ENCODE measurements at regions not wholly inside any gene's neighbourhood (a gene's known extent, or its start where the extent isn't known, plus 50 kb on each side); places are given as distances from the start of the nearest gene placed in this dataset.
A peak's percentile ranks its signal among the peaks of the same experiment; 100 is the strongest.

- Histone ChIP-seq H4K20me1 (ENCODE audit: insufficient read depth) (no peaks in the 10 kb centered on the region), H3K27me3 (ENCODE audit: insufficient read depth) (no peaks in the 10 kb centered on the region; the same call in 1 of the 2 replicates), H3K79me2 (ENCODE audit: insufficient read depth) (no peaks in the 10 kb centered on the region), H3K36me3 (replicated peaks in 1 of 2; ENCODE audit: control insufficient read depth in 1 of 2, insufficient read depth in 2 of 2, low read length in 1 of 2) (no peaks in the 10 kb centered on the region), H3K9me2 (no peaks in the 10 kb centered on the region), H3K9me3 (no peaks in the 10 kb centered on the region), H2AFZ (ENCODE audit: low read depth) (no peak overlapping the region), H3K4me2 (no peak overlapping the region), H3K4me1 (ENCODE audit: control insufficient read depth in 1 of 2, insufficient read depth in 2 of 2, low read depth in 1 of 2, low read length in 1 of 2) (peaks cover 0 to 5% of the 10 kb centered on the region in 2 experiments; a peak in 2 of 4 replicates), H3K9ac (no peak overlapping the region), H3F3A (replicated peaks; ENCODE audit: insufficient read depth) (no peaks in the 10 kb centered on the region), H3K4me3 (ENCODE audit: low read depth in 2 of 2, low read length in 1 of 2) (no peak overlapping the region), H3K27ac (ENCODE audit: low read depth in 2 of 2, low read length in 1 of 2) (no peak overlapping the region; a peak in 1 of 4 replicates)
- POLR2A ChIA-PET = no interaction called here
- CTCF ChIA-PET = interaction anchor here (1.0 kb wide), 1 partner anchor 18 kb away, joined by 4 read pairs; no protein-coding TSS in a partner anchor
- DNase-seq = no peak
- WGBS (ENCODE audit: low lambda C conversion rate) = 51% methylated on average over 7 of the region's 7 CpGs
- TF ChIP-seq GABPA (IDR thresholded peaks at IDR 0.05; ENCODE audit: low read depth) (no peak), JUND (IDR thresholded peaks at IDR 0.05) (0 out of 2 replicates have a peak, but pooled peaks have one; percentile 13), TCF12 (IDR thresholded peaks at IDR 0.05) (peak; percentile 77), PBX3 (IDR thresholded peaks at IDR 0.05) (peak; percentile 61), FOSL2 (IDR thresholded peaks at IDR 0.05; ENCODE audit: borderline replicate concordance, low read depth) (no peak), MAX (IDR thresholded peaks at IDR 0.05; ENCODE audit: low read depth) (no peak), NFIC (IDR thresholded peaks at IDR 0.05; ENCODE audit: borderline replicate concordance) (no peak), RFX5 (IDR thresholded peaks at IDR 0.05; ENCODE audit: low read length) (no peak), FOXM1 (IDR thresholded peaks at IDR 0.05; ENCODE audit: low read depth) (no peak), RAD21 (IDR thresholded peaks at IDR 0.05; ENCODE audit: low read length) (no peak), RCOR1 (IDR thresholded peaks at IDR 0.05; ENCODE audit: low read length) (no peak), TEAD4 (IDR thresholded peaks at IDR 0.05; ENCODE audit: borderline replicate concordance, insufficient read depth) (no peak), FOXJ3 (CRISPR knock-in tag; IDR thresholded peaks at IDR 0.05) (no peak), POLR2AphosphoS5 (IDR thresholded peaks at IDR 0.05; ENCODE audit: low read depth, low read length) (no peak), USF1 (IDR thresholded peaks at IDR 0.05; ENCODE audit: borderline replicate concordance, low read depth) (no peak), NRF1 (IDR thresholded peaks at IDR 0.05; ENCODE audit: low read depth, low read length) (no peak), REST (IDR thresholded peaks at IDR 0.05; ENCODE audit: low read depth, low read length) (no peak), YY1 (IDR thresholded peaks at IDR 0.05; ENCODE audit: low read depth) (no peak), SIN3A (IDR thresholded peaks at IDR 0.05; ENCODE audit: borderline replicate concordance, low read depth, low read length) (no peak), EP300 (IDR thresholded peaks at IDR 0.05; ENCODE audit: borderline replicate concordance in 1 of 2, low read depth in 1 of 2, low read length in 1 of 2) (peak in 1 of 2 experiments; percentile 34; a peak in 1 of 4 replicates), ZBTB33 (IDR thresholded peaks at IDR 0.05; ENCODE audit: borderline replicate concordance, low read depth) (no peak), SMC3 (IDR thresholded peaks at IDR 0.05; ENCODE audit: low read depth, low read length) (no peak), CHD2 (IDR thresholded peaks at IDR 0.05; ENCODE audit: low read length, partially characterized antibody) (no peak), TAF1 (IDR thresholded peaks at IDR 0.05; ENCODE audit: borderline replicate concordance, low read depth, low read length) (no peak), CTCF (IDR thresholded peaks at IDR 0.05) (no peak), GATA2 (CRISPR knock-in tag; IDR thresholded peaks at IDR 0.05) (no peak)
These were observed 113.5 kb upstream of the DAP start for GRCh38 chr5:10874541-10874940.

Data from SK-N-SH (cell line).